ENCODE measurements at regions not wholly inside any gene's neighbourhood (a gene's known extent, or its start where the extent isn't known, plus 50 kb on each side); places are given as distances from the start of the nearest gene placed in this dataset.
A peak's percentile ranks its signal among the peaks of the same experiment; 100 is the strongest.
"Not testable (repeated sequence)": the region's sequence is repeated elsewhere in the genome, so short reads cannot be mapped to it uniquely, and the experiment has no call there.

GRCh38 chr7:15049157-15049556 is 146.6 kb upstream of the DGKB start:
- DNase-seq = no peak

GRCh38 chr7:15046861-15047260 is 144.3 kb upstream of the DGKB start:
- DNase-seq = no peak

- DNase-seq = no peak
Measured at GRCh38 chr7:15043931-15044330, 141.4 kb upstream of the DGKB start.

GRCh38 chr7:15042285-15043065 is 139.9 kb upstream of the DGKB start:
- DNase-seq = no peak

GRCh38 chr7:15041226-15041625 is 138.7 kb upstream of the DGKB start:
- DNase-seq = no peak

GRCh38 chr7:15035814-15036213 is 133.3 kb upstream of the DGKB start:
- DNase-seq = no peak

- DNase-seq = no peak
Measured at GRCh38 chr7:15033039-15033438, 130.5 kb upstream of the DGKB start.

- no peak for DNase-seq
Measured at GRCh38 chr7:15018981-15019380, 116.4 kb upstream of the DGKB start.

- DNase-seq = no peak
Measured at GRCh38 chr7:15016766-15017165, 114.2 kb upstream of the DGKB start.

- DNase-seq = no peak
Measured at GRCh38 chr7:15016315-15016667, 113.7 kb upstream of the DGKB start.

GRCh38 chr7:15015545-15016314 is 113.2 kb upstream of the DGKB start:
- DNase-seq = peak; percentile 76

GRCh38 chr7:15012135-15012534 is 109.6 kb upstream of the DGKB start:
- DNase-seq = no peak

GRCh38 chr7:15011289-15011688 is 108.7 kb upstream of the DGKB start:
- no peak for DNase-seq

GRCh38 chr7:15007507-15007906 is 105.0 kb upstream of the DGKB start:
- no peak for DNase-seq

GRCh38 chr7:15005672-15006071 is 103.1 kb upstream of the DGKB start:
- DNase-seq = no peak

- DNase-seq = no peak
Measured at GRCh38 chr7:15000157-15000556, 97.6 kb upstream of the DGKB start.

GRCh38 chr7:14999331-14999730 is 96.8 kb upstream of the DGKB start:
- DNase-seq = no peak

GRCh38 chr7:14995774-14996173 is 93.2 kb upstream of the DGKB start:
- DNase-seq = no peak

GRCh38 chr7:14988941-14989340 is 86.4 kb upstream of the DGKB start:
- DNase-seq = no peak

- DNase-seq = no peak
Measured at GRCh38 chr7:14978687-14979086, 76.1 kb upstream of the DGKB start.

GRCh38 chr7:14974688-14975087 is 72.1 kb upstream of the DGKB start:
- no peak for DNase-seq

GRCh38 chr7:14973712-14974428 is 71.3 kb upstream of the DGKB start:
- DNase-seq = peak; percentile 95

GRCh38 chr7:14971678-14972077 is 69.1 kb upstream of the DGKB start:
- not testable (repeated sequence) for DNase-seq

- not testable (repeated sequence) for DNase-seq
Measured at GRCh38 chr7:14967376-14967775, 64.8 kb upstream of the DGKB start.
